Activated naive CD4-positive, alpha-beta T cell treated with Interleukin-2 at 50 U/mL for 16 hours (primary cell): ENCODE measurements at regions not wholly inside any gene's neighbourhood (a gene's known extent, or its start where the extent isn't known, plus 50 kb on each side); places are given as distances from the start of the nearest gene placed in this dataset.
"Not testable (repeated sequence)": the region's sequence is repeated elsewhere in the genome, so short reads cannot be mapped to it uniquely, and the experiment has no call there.

ENCODE experiments used
- DNase-seq: peaks from one replicate; pipeline ENCODE4 v3.0.0-alpha.2; 2020

DNA sequence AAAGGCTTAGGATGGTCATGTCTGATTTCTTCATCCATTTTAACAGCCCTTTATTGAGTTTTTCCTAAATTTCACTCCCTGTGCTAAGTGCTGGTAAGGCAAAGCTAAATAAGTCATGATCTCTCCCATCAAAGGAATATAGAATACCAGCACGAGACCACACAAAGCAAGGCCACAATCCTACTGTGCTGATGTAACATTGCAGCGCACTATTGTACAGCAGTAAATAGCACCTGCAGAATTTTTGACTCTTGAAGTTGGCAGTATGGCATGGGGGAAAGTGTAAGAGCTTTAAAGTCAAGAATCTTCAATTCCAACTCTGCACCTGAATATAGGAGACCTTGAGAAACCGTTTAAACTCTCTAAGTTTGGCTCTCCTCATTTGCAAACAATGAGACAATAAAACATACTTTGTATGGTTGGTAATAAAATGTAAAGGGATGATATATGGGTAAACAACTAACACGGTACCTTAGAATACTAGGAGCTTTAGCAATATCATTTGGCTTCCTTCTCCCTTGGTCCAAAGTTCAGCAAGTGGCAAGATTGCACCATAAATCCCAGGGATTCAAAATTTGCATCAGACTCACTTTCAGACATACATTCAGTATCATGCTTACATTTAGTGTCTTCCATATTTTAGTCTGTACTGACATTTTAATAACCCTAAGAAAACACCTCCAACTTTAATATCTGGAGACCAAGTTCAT lies 132.9 kb upstream of the PRDX6 start:
- no peak for DNase-seq

DNA sequence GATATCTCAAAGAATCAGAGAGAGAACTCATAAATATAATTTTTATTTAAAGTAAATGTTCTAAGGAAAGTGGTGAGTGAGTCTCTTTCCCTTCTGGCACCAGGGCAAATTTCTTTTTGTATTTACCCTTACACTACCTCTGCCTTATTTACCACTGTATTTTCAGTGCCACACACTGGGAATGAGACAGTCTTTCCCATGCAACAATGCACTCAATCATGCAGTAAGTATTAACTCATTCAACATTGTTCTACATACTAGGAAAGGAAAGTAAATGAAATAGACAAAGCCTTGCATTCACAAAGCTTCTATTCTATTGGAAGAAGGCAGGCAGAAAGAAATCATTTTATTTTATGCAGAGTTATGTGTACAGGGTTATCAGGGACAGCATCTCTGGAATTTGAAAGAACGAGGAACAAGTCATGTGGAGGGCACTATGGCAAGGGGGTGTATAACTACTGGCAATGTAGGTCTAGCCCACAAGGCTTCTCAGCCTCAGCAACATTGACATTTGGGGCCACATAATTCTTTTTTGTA lies 129.8 kb upstream of the PRDX6 start:
- DNase-seq, result no peak

DNA sequence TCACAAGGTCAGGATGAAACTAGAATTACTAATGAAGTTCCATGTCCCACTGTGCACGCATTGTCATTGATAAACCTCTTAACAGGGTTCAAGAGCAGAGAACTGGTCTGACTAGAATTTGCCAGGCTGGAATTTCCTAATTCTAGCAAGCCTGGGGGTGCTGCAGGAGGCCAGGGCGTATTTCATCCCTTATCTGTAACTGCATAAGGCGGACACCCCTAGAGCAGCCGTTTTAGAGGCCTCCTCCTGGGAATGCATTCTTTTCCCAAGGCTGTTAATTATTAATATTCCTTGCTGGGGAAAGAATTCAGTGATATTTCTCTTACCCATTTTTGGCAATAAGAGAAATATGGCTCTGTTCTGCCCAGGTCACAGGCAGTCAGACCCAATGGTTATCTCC lies 124.5 kb upstream of the PRDX6 start:
- not testable (repeated sequence) for DNase-seq

DNA sequence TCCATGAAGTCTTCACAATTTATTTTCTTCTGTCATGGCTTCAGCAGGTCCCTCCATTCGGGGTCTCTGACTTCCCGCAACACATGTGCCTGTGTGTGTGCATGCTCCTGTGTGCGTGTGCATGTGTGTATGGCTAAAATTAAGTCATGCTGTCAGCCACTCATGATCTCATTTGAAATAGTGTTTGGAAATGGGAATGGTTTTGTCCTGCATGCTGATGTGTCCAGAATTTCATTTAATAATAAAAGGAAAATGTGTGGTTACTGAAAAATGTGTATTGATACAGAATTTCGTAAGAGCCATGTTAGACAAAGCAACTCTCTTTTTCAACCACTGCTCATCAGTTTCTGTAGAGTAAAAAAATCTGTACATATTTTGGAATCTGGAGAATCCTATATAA lies 123.8 kb upstream of the PRDX6 start:
- no peak for DNase-seq

DNA sequence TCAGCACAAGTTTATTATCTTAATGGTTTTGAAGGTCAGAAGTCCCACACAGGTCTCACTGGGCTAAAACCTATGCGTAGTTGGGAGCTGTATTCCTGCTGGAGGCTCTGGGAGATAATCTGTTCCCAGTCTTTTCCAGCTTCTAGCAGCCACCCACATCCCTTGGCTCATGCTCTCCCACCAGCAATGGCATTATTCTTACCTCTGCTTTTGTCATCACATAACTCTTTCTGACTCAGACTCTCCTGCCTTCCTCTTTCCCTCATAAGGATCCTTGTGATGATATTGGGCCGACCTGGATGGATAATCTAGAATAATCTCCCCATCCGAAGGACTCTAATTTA lies 122.2 kb upstream of the PRDX6 start:
- no peak for DNase-seq

DNA sequence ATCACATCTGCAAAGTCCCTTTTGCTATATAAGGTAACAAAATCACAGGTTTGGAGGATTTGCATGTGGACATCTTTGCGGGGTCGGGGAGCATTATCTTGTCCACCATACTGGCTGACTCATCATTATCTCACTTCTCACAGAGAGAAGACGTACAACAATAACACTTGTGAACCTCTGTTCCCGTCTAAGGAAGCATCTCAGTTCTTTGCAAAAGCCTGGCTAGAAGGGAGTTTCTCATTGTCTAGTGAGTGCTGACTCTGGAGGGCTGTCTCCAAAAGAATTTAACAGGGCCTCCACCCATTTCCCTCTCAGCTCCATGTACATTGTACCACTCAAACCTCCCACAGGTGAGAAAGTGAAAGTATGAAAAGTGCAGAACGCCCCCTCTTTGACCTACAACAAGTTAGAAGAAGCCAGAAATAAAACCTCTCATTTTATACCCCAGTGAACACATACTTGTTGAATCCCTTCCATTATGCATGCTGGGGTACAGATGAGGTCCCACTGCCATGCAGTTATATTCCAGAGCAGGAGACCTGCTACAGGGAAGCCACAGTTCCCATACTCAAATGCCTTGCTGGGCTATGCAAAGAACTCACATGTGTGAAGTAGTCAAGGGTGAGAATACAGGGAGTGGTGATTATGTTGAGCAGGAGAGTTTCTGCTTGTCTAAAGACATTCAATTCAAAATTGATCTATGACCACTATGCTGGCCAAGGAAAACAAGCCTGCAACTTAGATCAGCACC lies 121.7 kb upstream of the PRDX6 start:
- no peak for DNase-seq

DNA sequence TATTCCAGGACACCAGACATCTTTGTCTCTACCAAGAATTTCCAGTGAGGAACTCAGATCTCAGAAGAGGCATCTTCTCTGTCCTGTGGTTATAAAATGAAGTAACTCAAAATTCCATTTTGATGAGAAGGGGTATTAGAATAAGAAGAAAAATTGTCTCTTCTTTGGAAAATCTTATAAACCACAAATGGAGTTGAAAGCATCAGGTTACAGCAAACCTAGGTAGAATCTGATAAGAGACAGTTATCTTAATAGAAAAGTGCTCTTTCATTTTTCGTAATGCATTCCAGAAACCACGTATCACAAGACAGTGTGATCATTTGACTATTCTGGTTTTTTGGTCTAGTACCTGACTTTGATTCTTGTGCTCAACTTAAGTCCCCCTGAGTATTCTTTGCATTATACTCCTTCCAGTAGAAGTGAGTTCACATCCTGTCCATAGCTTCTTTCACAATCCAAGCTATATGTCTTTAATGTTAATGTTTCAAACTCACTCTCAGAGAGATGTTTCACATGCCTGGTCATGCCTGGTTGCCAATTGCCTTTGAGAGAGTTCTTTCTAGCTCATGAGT lies 120.9 kb upstream of the PRDX6 start:
- no peak for DNase-seq

DNA sequence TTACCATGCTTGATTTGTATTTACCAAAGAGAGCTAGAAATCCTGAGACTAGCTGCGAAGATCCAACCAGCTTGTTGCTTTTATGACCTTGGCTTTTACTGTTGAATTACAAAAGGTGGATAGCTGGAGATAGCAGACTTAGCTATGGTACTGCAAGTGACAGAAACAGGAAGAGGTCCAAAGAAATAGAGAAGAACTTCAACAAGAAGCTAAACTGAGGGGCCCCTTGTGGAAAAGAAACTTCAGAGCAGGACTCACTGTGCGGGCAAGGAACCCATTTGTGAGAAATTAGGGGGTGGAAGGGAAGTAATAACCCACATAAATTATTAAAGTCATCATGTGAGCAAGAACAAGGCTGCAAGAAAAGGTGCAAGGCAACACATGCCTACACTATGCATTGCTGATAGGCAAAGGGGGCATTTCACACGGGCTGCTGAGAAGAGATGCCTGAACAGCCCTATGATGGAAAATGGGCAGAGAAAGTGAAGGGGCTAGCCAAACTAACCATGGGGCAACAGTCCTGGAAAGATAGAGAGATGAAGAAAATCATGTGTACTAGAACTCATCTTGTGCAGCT lies 116.6 kb upstream of the PRDX6 start:
- DNase-seq, result no peak

DNA sequence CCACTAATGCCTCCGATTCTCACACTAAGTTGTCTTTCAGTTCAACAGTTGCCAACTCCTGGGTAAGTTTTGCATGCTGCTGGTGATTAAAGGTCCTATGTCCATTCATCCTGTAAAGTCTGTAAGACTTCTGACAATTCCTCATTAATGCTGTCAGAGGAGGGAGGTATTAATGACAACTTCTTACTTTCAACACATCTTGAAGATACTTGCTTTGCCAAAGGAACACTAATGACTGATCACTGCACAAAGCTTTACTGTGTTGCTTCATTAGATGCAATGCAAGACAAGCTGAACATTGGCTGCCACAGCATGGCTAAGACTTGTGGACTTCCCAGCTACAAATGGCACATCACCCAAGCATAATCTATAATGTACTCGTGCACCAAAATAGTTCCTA lies 114.6 kb upstream of the PRDX6 start:
- no peak for DNase-seq

DNA sequence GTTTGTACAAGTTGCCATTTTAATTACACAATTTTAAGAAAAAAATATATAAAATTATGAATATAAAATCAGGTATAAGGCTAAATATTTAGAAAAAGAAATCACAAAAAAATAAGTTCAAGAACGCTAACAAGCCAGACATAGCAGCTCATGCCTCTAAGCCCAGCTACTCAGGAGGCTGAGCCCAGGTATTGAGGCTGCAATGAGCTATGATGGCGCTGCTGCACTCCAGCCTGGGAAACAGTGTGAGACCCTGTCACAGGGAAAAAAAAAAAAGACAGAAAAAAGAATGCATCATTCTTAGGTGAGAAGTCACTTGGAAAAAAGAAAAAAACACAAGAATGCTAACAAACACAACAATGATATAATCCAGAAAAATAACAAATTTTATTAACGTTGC lies 112.3 kb upstream of the PRDX6 start:
- no peak for DNase-seq

DNA sequence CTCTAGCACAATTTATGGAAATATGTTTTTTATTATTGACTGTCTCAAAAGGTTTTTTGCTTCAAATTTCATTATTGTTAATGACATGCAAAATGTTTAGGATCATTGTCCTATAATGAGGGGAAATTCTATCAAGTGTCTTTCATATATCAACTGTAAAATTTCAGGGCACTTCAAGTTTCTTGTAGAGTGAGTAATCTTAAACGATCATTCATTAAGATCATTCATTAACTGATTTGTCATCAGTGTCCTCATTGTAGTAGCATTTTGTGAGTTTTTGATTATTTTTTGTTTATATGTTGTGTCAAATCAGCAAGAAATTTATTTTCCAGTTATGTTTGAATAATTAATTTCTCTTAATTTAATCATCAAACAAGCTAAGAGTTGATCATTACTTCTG lies 111.8 kb upstream of the PRDX6 start:
- no peak for DNase-seq

DNA sequence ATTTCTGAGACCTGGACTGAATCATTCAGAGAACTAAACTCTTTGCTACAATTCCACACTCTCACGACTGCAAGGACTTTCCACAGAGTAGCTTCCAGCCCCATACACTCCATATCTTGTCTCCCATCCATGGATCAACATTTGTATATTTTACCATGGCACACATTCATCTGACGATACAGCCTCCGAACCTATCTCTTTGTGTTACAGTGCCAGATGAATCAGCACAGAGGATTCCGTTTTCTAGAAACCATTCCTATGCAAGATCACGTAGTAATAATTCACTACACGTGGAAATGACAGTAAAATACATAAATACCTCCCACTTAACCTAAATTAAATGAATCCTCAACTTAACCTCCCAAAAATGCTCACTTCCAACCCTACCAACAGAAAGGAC lies 110.0 kb upstream of the PRDX6 start:
- no peak for DNase-seq

DNA sequence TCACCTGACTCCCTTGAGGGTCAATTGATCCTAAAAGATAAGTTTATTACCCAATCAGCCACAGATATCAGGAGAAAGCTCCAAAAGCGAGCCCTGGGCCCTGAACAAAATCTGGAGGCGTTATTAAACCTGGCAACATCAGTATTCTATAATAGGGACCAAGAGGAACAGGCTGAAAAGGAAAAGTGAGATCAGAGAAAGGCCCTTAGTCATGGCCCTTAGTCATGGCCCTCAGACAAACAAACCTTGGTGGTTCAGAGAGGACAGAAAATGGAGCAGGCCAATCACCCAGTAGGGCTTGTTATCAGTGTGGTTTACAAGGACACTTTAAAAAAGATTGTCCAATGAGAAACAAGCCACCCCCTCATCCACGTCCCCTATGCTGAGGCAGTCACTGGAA lies 106.5 kb upstream of the PRDX6 start:
- not testable (repeated sequence) for DNase-seq

DNA sequence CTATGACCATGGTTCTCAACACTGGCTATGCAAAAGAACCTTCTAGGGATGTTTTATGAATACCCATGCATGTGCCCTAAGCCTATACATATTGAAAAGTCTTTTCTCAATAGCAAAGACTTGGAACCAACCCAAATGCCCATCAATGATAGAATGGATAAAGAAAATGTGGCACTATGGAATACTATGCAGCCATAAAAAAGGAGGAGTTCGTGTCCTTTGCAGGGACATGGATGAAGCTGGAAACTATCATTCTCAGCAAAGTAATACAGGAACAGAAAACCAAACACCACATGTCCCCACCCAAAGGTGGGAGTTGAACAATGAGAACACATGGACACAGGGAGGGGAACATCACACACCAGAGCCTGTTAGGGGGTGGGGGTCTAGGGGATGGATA lies 101.1 kb upstream of the PRDX6 start:
- DNase-seq, result not testable (repeated sequence)

DNA sequence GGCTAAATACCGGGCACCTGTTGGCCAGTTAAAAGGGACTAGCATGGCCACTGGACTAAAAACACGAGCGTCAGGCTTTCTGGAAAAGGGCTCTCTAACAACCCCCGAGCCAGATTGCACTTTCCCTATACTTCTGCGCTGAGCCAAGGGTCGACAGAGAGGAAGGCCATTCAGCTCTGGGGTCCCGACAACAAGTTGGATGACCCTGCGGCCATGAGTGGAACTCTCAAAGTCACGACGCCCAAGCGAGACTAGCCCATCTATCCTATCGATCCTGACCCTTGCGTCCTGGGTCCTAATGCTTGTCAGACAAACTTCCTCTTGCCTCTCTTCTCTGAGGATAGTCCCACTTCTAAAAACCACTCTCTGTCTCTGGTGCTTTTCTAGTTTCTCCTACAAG lies 99.9 kb upstream of the PRDX6 start:
- DNase-seq, result no peak

DNA sequence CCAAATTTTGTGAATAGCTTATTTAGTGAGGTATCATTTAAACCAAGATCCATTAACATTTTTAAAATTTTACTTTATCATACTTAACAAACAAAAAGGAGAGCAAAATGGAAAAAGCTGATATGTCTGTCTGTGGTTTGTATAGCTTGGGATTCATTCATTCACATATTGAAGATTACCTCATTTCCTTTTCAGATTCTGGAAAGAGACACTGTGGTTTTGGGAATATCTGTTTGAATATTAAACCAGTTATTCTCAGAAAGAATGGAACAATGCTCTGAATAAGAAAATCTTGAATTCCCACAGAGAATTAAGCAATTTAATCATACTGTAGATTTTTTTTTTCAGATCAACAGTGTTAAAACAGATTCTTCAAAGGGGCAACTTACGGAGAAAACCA lies 93.8 kb upstream of the PRDX6 start:
- DNase-seq, result no peak

DNA sequence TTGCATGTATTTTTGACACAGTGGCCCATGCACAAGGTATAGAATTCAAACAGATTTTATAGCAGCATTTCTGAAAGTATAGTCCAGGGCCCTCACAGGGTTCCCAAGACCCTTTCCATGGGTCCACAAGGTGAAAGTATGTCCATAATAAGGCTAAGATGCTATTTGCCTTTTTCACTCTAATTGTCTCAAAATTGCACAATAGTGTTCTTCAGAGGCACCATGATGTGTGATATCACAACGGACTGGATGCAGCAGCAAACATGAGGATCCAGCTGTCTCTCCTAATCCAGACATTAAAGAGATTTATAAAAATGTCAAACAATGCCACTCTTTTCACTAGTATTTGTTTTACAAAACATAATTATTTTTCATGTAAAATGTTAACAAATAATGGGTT lies 88.8 kb upstream of the PRDX6 start:
- no peak for DNase-seq

DNA sequence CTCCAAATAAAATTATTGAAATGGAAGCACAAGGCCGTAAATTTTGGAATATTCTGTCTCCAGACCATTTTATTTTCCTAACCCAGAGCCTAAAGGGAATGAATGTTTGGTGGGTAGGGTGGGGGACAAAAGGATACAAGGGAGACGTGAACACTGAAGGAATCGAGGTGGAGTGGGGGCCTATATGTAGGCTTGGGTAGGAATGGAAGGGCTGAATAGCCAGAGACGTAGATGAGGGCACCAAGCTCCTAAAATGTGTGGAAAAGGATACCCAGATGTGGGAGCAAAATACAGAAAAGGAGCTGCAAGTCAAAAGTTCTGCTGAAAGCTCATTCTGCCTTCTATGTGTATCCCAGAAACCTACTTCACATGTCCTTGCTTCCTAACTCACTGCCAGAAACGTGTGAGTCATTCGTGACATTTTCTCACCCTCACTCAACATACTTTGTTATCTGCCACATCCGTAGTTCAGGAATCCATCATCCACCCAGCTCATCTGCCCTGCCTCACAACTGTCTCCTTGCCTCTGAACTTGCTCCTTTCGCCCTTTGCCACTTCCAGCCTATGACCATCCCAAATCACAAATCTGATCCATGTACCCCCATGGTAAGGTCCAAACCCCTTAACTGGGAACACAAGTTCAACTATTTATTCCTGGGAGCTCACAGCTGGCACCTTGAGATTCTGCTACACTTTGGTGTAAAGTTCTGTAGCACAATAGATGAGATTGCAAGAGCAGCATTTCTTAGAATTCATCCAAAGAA lies 84.1 kb upstream of the PRDX6 start:
- no peak for DNase-seq

DNA sequence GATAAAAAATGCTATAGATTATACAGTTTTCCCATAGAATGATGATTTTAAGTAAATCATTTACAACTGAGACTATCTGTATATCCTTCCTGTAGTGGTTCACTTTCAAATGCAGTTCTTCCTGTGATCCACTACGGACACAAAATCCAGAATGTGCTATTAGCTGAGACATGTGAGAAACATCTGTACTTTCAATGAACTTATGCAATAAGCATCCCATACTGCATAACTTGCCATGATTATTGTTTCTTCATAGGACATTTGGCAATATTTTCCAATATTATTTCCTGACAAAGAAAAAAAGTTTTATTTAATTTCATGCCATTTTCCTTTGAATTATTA lies 83.5 kb upstream of the PRDX6 start:
- DNase-seq, result no peak

DNA sequence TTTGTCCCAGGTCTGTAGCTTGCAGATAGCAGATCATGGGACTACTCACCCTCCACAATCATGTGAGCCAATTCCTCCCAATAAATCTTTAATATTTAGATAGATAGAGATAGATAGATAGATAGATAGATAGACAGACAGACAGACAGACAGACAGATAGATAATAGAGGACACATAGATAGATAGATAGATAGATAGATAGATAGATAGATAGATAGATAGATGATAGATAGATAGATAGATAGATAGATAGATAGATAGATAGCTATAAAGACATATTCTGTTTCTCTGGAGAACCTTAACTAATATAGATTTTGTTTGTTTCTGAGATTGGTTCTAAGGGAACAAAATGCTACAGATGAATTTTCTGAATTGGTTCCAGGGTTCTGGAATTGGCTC lies 82.3 kb upstream of the PRDX6 start:
- DNase-seq, result not testable (repeated sequence)

DNA sequence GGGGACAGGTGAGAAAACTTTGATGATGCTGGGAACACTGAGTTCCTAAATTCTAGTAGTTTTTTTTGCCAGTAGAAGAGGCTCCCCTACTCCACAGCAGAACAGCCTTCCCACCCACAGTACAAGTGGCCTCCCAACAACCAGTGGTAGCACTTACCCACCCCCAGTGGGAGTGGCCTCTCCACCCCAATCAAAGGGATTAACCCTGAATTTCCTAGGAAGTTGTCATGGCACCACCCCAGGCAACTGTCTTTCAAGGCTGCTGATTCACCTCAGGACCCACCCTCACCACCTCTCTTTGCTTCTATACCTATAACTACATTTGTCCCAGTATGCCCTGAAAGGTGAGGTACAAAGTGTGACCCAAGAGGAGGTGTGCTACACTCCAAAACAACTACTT lies 81.4 kb upstream of the PRDX6 start:
- DNase-seq, result no peak

DNA sequence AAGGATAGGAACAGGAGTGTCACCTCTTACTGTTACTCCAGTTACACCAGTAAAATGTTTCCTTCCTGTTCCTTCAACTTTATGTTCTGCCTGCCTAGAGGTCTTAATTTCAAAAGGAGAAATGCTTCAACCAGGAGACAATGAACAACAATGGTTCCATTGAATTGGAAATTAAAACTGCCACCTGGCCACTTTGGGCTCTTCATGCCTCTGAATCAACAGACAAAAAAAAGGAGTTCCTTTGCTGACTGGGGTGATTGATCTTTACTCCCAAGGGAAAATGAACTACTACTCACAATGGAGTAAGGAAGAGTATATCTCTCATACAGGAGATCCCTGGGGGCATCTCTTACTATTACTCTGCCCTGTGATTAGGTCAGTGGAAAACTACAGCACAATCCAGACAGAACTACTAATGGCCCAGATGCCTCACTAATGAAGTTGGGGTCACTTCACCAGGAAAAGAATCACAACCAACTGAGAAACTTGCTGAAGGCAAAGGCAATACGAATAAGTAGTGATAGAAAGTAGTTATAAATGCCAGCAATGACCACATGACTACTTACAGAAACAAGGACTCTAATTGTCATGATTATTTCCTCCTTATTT lies 76.6 kb upstream of the PRDX6 start:
- DNase-seq, result no peak

DNA sequence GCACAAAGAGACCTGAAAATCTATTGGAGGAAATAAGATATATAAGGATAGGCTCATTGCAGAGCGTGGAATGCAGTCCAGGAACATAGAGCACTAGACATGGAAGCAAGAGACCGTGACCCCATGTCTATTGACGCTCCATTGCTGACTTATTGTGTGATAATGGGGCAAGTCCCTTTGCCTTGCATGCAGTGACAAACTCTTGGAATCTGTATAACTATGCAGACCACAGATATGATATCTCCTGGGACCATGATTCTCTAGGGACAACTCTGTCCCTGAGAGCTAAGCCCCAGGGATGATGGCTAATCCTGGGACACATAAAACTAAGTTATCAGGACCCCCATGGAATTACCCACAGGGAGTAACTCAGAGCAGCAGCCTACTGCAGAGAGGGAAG lies 73.1 kb upstream of the PRDX6 start:
- no peak for DNase-seq
